Fibroblast of lung (primary cell): ENCODE measurements at regions not wholly inside any gene's neighbourhood (a gene's known extent, or its start where the extent isn't known, plus 50 kb on each side); places are given as distances from the start of the nearest gene placed in this dataset.

ENCODE experiments used
- CTCF ChIP-seq, 2 donors: IDR thresholded peaks in 1 of 2; conservative IDR thresholded peaks in 1 of 2; 1 replicate in 1 of 2; 2 replicates in 1 of 2; pipeline ENCODE4 v1.5.1; 2011 to 2012; ENCODE audit warnings: low read length in 2 of 2, control low read depth in 1 of 2, inconsistent platforms in 1 of 2, low read depth in 1 of 2, mild to moderate bottlenecking in 1 of 2
- EZH2 ChIP-seq: IDR thresholded peaks from 2 replicates; pipeline ENCODE4 v1.5.1; 2012; ENCODE audit warnings: low read length, control low read depth, mild to moderate bottlenecking; ENCODE audit errors: missing control alignments

- no peak for TF ChIP-seq CTCF (conservative IDR thresholded peaks at IDR 0.05 in 1 of 2, IDR thresholded peaks at IDR 0.05 in 1 of 2; ENCODE audit: low read depth in 1 of 2, low read length in 2 of 2)
- TF ChIP-seq EZH2: no peak
These were observed 206.2 kb downstream of the ZNF365 start for GRCh38 chr10:62580396-62580795.
